GM12874 (cell line): ENCODE measurements at regions not wholly inside any gene's neighbourhood (a gene's known extent, or its start where the extent isn't known, plus 50 kb on each side); places are given as distances from the start of the nearest gene placed in this dataset.

Experiments used
- CTCF ChIP-seq: IDR thresholded peaks from 2 replicates; pipeline ENCODE4 v1.5.1; 2011; ENCODE audit warnings: low read depth, mild to moderate bottlenecking, control low read depth, low read length, moderate library complexity; ENCODE audit not compliant: insufficient read depth

GRCh38 chr11:97614606-97615005 lies 1224.8 kb downstream of the JRKL start:
- TF ChIP-seq CTCF, result no peak

GRCh38 chr11:97615546-97615945 lies 1225.7 kb downstream of the JRKL start:
- TF ChIP-seq CTCF, result no peak

- TF ChIP-seq CTCF, result no peak
Measured at GRCh38 chr11:97617031-97617430, 1227.2 kb downstream of the JRKL start.

- no peak for TF ChIP-seq CTCF
Measured at GRCh38 chr11:97620007-97620406, 1230.2 kb downstream of the JRKL start.

GRCh38 chr11:97621282-97621681 lies 1231.5 kb downstream of the JRKL start:
- no peak for TF ChIP-seq CTCF

GRCh38 chr11:97622795-97623194 lies 1233.0 kb downstream of the JRKL start:
- no peak for TF ChIP-seq CTCF

- TF ChIP-seq CTCF, result no peak
Measured at GRCh38 chr11:97637701-97638100, 1247.9 kb downstream of the JRKL start.
